Activated CD8-positive, alpha-beta T cell treated with anti-CD3 and anti-CD28 coated beads for 36 hours (primary cell): ENCODE measurements at regions not wholly inside any gene's neighbourhood (a gene's known extent, or its start where the extent isn't known, plus 50 kb on each side); places are given as distances from the start of the nearest gene placed in this dataset.

Experiments
- ATAC-seq: fragments of 200-7000 bp; cut with Tn5 transposase; one replicate; pipeline ENCODE4 v1.10.0; 2021; ENCODE audit warnings: mild to moderate bottlenecking, moderate library complexity
- CTCF ChIA-PET: fragments of 350-600 bp; sonication (Branson Sonifier 250); formaldehyde crosslinking; loops from one replicate; lab custom pipeline; 2021; ENCODE audit warnings: antibody characterized with exemption; lab: Charles Lee
- POLR2A ChIA-PET: fragments of 350-600 bp; sonication (Branson Sonifier 250); formaldehyde crosslinking; loops from one replicate; lab custom pipeline; 2021; ENCODE audit warnings: antibody characterized with exemption; lab: Charles Lee
- DNase-seq: peaks from one replicate; pipeline ENCODE4 v3.0.0-alpha.2; 2020
- H3K27ac Mint-ChIP-seq: one replicate; pipeline ENCODE4 v1.8.0; 2021; ENCODE audit warnings: mild to moderate bottlenecking, mixed read lengths
- H3K27me3 Mint-ChIP-seq: one replicate; pipeline ENCODE4 v1.8.0; 2021; ENCODE audit warnings: mixed read lengths
- H3K36me3 Mint-ChIP-seq: one replicate; pipeline ENCODE4 v1.8.0; 2021; ENCODE audit warnings: low read depth, mixed read lengths
- H3K4me1 Mint-ChIP-seq: one replicate; pipeline ENCODE4 v1.8.0; 2021; ENCODE audit warnings: low read depth, mixed read lengths
- H3K4me3 Mint-ChIP-seq: one replicate; pipeline ENCODE4 v1.8.0; 2021; ENCODE audit warnings: mild to moderate bottlenecking, moderate library complexity, mixed read lengths
- H3K9me3 Mint-ChIP-seq: one replicate; pipeline ENCODE4 v1.8.0; 2021; ENCODE audit warnings: mixed read lengths
- intact Hi-C: fragments of 100-400 bp; cut with micrococcal nuclease; formaldehyde crosslinking; loops from one replicate; pipeline ENCODE4 v1.10.0; 2022
- TF ChIP-seq, protein P1 (sequence below): fragments of 200-600 bp; IDR thresholded peaks from one replicate; pipeline ENCODE4 v1.8.0; 2022; ENCODE audit warnings: antibody characterized with exemption, mild to moderate bottlenecking

DNA sequence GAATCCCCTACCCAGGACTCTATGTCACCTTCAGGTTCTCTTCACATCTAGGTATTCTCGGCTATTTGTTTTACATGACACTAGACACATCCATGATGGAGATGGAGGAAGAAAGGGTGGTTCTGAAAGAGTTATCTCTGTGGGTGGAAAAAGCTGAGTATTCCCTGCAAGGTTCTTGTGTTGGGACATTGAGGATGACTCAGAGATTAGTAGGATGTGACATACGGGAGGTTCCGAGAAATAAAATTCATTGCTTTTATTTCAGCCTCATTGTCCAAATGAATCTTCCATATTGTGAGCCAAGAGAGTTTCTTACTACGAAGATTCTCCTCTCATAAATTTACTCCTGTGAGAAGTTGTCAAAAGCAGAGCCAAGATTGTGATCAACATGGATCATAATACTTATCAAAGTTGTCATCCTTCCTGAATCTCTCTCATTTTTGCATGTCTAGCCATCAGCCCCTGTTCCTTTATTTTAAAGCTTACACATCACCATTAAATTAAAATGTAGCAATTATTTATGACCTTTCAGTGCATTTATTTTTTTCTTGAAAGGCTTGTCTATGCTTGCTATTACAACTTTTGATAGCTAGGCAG, 370.0 kb downstream of the PSAT1 start:
- DNase-seq (no peak), ATAC-seq (no peak)
- Mint-ChIP-seq H3K4me1 (no peaks in the 10 kb centered on the region), H3K27me3 (peaks cover 3% of the 10 kb centered on the region), H3K36me3 (no peaks in the 10 kb centered on the region), H3K27ac (no peak overlapping the region), H3K9me3 (no peaks in the 10 kb centered on the region), H3K4me3 (no peak overlapping the region)
- POLR2A ChIA-PET: no interaction called here
- TF ChIP-seq, protein P1, sequence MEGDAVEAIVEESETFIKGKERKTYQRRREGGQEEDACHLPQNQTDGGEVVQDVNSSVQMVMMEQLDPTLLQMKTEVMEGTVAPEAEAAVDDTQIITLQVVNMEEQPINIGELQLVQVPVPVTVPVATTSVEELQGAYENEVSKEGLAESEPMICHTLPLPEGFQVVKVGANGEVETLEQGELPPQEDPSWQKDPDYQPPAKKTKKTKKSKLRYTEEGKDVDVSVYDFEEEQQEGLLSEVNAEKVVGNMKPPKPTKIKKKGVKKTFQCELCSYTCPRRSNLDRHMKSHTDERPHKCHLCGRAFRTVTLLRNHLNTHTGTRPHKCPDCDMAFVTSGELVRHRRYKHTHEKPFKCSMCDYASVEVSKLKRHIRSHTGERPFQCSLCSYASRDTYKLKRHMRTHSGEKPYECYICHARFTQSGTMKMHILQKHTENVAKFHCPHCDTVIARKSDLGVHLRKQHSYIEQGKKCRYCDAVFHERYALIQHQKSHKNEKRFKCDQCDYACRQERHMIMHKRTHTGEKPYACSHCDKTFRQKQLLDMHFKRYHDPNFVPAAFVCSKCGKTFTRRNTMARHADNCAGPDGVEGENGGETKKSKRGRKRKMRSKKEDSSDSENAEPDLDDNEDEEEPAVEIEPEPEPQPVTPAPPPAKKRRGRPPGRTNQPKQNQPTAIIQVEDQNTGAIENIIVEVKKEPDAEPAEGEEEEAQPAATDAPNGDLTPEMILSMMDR: no peak
- CTCF ChIA-PET: no interaction called here
- intact Hi-C loops: no loop called here

DNA sequence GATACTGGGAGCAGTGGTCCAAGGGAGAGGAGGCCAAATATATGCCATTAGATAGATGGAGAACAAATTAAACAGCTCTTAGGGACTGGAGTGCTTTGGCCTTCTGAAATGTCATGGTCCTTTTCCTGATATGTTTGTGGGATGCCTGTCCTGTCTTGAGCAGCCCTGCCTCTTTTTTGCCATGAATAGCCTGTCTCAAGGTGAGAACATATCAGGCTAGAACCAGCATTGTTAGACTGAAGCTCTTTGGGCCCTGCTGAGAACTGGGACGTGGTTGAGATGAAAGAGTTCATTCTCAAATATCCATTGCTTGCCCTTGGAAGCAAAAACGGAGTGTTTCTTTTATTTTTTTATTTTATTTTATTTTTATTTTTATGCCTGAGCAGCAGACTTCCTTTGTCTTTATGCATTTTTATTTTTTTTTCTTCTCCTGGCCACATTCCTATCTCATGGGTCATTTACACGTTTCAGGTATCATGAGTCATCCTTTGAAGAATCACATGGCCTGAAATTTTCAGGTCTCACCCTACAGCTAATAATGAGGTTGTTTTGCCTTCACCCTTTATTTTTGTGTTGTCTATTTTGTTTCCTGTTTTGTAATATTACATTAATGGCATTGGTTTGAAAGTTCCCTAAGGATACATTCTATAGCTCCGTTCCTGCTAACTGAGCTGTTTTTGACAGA, 371.4 kb downstream of the PSAT1 start:
- no peaks in the 10 kb centered on the region for H3K36me3 Mint-ChIP-seq
- CTCF ChIA-PET: interaction anchor here (1.3 kb wide), 1 partner anchor 229 kb away, joined by 3 read pairs; no protein-coding TSS in a partner anchor
- DNase-seq (no peak), ATAC-seq (no peak)
- TF ChIP-seq, protein P1: no peak
- H3K4me3 Mint-ChIP-seq: no peak overlapping the region
- H3K4me1 Mint-ChIP-seq: no peaks in the 10 kb centered on the region
- POLR2A ChIA-PET: no interaction called here
- intact Hi-C loops: no loop called here
- no peak overlapping the region for H3K27ac Mint-ChIP-seq
- no peaks in the 10 kb centered on the region for H3K9me3 Mint-ChIP-seq
- H3K27me3 Mint-ChIP-seq: peaks cover 1% of the 10 kb centered on the region

DNA sequence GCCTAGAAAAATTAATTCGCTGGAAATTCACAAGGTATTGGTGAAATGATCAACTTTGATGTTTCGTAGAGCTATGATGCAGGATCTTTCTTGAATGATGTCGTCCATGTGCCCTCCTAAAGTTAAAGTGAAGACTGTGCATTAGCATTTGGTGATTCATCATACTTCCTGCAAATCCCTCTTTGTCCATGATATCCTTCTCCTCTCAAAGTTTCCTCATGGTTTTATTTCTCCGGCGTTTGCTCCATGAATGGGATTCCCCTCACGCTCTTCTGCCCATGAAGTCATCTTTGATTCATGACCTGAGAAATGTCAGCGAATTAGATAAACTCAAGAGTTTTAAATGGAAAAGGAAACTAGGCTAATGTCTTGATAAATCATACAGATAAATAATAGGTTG, 372.7 kb downstream of the PSAT1 start:
- DNase-seq: no peak
- POLR2A ChIA-PET: no interaction called here
- TF ChIP-seq, protein P1: no peak
- peaks cover 1% of the 10 kb centered on the region for H3K27me3 Mint-ChIP-seq
- H3K36me3 Mint-ChIP-seq: no peaks in the 10 kb centered on the region
- H3K4me1 Mint-ChIP-seq: no peaks in the 10 kb centered on the region
- no peak overlapping the region for H3K27ac Mint-ChIP-seq
- no peaks in the 10 kb centered on the region for H3K9me3 Mint-ChIP-seq
- CTCF ChIA-PET: no interaction called here
- H3K4me3 Mint-ChIP-seq: no peak overlapping the region
- intact Hi-C loops: no loop called here
- ATAC-seq: no peak

DNA sequence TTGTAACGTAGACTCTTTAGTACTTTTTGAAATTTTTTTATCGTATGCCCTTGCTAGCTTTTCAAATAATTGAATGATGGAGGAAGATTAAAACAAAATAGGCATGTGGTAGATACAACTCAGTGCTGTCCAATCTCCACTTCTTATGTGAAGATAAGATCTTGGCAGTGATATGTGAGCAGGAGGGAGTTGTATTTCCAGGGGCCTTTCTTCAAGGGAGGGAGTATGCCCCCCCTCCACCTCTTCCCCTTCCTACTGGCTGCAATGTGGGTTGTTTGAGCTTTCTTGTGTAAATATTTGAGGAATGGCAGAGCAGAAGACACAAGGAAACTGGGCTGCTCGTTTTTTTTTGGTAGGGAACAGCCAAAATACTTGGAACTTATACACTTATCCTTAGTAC, 374.9 kb downstream of the PSAT1 start:
- CTCF ChIA-PET: no interaction called here
- no peaks in the 10 kb centered on the region for H3K4me1 Mint-ChIP-seq
- H3K9me3 Mint-ChIP-seq: no peaks in the 10 kb centered on the region
- H3K27ac Mint-ChIP-seq: no peak overlapping the region
- H3K27me3 Mint-ChIP-seq: peaks cover 1% of the 10 kb centered on the region
- DNase-seq (no peak), ATAC-seq (no peak)
- H3K4me3 Mint-ChIP-seq: no peak overlapping the region
- intact Hi-C loops: no loop called here
- POLR2A ChIA-PET: no interaction called here
- H3K36me3 Mint-ChIP-seq: no peaks in the 10 kb centered on the region
- TF ChIP-seq, protein P1: no peak

DNA sequence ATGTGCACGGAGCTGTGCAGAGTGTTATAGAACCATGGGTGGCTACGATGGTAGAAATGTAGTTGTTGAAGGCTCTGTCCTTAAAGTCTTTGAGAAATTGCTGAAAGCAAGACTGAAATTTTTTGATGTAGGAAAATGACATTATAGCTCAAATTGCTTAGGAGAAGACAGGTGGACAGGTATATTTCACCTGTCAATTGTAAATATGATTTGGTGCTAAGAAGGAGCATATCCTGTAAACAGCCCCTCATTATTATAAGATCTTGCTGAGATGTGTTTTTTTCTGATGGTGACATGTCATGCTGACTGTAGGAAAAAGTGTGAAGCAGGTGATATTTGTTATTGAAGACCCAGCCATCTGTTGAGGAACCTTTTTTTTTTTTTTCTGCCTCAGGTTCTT, 377.9 kb downstream of the PSAT1 start:
- CTCF ChIA-PET: no interaction called here

More for the DNA sequence above, 377.9 kb downstream of the PSAT1 start:
- TF ChIP-seq, protein P1: no peak
- H3K27ac Mint-ChIP-seq: no peak overlapping the region
- intact Hi-C loops: no loop called here
- peaks cover 1% of the 10 kb centered on the region for H3K27me3 Mint-ChIP-seq
- ATAC-seq (no peak), DNase-seq (no peak)
- POLR2A ChIA-PET: no interaction called here
- H3K4me1 Mint-ChIP-seq: no peaks in the 10 kb centered on the region
- H3K9me3 Mint-ChIP-seq: no peaks in the 10 kb centered on the region
- H3K4me3 Mint-ChIP-seq: no peak overlapping the region
- no peaks in the 10 kb centered on the region for H3K36me3 Mint-ChIP-seq
